GM21529 (cell line): ENCODE measurements at regions not wholly inside any gene's neighbourhood (a gene's known extent, or its start where the extent isn't known, plus 50 kb on each side); places are given as distances from the start of the nearest gene placed in this dataset.

Experiments
- ATAC-seq: cut with Tn5 transposase; IDR thresholded peaks from one replicate; pipeline ENCODE4 v1.9.1; 2021; ENCODE audit not compliant: unreplicated experiment

GRCh38 chrX:20438871-20439526, 172.3 kb upstream of the RPS6KA3 start:
- no peak for ATAC-seq

- ATAC-seq = peak; percentile 47
Observed at GRCh38 chrX:20437683-20438082, 171.0 kb upstream of the RPS6KA3 start.

- ATAC-seq = no peak
Observed at GRCh38 chrX:20435913-20436312, 169.2 kb upstream of the RPS6KA3 start.

DNA sequence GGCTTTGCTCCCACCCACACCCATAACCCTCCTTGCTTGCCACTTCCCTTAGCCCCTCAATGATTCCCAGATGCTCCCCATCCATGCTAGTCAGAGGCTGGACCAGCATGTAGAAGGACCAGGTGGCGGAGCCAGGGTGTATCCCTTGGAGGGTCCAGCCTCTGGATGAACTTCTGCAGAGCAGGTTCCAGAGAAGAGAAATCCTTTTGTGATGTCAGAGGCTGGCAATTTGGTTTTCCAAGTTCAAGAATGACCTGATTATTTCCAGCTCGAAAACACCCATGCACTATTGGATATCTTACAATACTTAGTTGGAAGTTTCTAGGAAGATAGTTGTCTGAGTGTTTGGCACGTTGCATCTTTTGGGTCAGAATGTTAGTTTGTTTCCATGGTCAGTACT, 168.3 kb upstream of the RPS6KA3 start:
- no peak for ATAC-seq

DNA sequence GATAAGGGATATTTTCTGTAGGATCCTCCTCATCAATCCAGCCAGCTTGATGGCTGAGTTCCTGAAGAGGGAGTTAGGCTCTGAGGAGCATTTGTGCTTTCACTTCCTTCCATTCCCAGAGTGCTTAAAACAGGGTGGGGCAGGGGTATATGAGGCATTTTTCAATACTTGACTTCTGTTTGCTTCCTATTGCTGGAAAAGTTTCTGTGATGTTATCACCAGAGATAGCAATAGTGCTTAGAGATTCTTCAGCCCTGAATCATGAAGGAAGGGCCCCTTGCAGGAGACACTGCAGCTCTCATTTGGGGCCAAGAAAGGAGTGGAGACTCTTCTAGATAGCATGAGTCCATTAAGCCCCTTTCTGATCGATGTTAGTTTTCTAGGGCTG, 166.7 kb upstream of the RPS6KA3 start:
- no peak for ATAC-seq

DNA sequence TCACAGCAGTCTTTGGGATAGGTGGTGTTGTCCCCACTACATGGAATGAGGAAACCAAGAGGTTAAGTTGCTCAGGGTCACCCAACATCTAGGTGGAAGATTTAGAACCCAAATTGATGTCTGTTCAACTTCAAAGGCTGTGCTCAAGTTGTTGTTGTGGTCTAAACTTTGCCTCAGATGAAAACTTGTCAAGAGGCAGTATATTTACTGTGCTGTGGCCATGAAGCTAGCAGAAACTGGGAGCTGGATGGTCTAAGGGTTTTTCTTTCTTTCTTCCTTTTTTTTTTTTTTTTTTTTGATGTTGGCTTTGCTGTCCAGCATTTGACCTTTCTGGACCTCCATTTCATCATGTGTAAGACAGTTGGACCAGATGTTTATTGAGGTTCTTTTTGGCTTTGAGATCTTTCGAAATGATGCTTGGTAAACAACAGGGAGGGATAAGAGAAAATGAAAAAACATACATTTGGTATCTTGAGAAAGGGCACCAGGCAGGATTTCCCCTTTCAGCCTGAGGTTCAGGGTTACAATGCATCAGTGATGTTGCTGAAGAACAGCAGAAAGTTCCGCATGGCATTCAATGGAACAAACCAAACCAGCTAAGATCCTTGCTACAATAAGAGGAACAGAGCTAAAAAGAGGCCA, 166.2 kb upstream of the RPS6KA3 start:
- ATAC-seq = no peak

DNA sequence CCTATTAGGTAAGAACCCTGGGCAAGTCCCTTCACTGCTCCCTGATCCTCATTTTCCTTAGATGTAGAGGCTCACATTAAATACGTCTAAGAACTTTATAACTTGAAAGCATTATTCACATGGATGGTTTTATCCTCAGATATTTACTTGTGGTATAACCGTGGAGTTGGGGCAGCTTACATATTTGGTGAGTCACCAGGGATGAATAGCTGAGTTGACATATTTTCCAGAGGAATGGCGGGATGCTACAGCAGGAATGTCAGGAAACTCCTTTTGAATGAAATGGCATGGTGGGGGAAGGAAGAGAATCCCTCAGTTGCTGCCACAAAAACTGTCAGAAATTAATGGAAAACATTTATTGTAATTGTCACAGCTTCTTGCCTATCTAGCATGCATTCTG, 165.3 kb upstream of the RPS6KA3 start:
- no peak for ATAC-seq

DNA sequence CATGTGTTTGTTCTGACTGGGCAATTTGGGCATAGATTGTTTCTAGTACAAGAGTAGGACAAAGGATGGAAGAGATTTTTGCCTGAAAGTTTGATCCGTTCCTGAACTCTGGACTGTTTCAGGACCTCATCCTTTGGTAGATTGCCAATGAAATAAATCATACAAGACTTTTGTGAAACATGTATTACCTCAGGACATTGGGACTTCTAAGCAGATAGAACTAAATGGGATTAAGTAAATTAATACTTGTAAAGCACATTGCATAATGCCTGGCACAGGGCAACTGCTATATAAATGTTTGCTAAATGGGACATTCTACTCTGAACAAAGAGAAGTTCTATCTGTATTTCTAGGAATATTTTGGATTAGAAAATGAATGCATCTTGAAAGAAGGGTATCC, 164.8 kb upstream of the RPS6KA3 start:
- ATAC-seq = no peak

DNA sequence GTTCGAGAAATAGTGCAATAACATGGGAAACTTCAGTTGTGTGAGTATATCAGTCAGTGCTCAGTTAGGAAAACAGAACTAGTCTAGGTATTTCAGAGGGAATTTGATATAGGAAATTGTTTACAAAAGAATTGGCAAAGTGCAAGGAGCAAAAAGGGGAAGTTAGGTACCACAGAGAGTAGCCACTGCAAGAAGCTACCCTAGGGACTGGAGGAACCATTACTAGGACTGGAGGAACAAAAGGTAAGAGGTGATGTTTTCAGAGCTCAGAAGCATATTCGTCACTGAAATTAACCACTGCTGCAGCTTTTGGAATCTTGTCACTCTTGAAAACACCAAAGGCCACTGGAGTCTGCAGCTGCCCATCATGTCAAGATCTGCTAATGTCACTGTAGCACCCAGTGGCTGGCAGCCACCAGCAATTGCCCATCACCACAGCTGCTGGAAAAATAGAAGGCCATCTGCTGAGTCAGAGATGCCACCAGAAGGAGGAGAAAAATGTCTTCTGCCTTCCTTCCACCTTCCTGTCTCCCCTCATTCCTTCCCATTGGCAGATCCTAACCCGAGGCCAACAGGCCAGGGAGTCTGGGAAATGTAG, 160.6 kb upstream of the RPS6KA3 start:
- ATAC-seq = no peak

DNA sequence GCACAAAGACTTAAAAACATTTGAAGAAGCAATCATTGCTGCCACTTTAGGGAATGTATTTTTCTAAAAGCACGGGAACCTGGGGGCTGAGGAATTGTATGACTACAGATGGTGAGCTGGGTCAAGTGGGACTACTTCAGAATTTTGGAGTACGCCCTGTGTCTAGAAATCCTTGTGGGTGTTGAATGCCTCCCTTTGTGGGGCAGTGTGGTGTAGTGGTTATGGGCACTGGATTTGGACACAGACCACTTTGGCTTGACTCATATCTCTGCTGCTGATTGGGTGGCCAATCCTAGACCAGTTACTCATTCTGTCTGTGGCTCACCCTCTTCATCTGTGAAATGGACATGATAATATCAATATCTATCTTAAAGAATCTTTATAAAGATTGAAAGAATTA, 155.0 kb upstream of the RPS6KA3 start:
- ATAC-seq = no peak

DNA sequence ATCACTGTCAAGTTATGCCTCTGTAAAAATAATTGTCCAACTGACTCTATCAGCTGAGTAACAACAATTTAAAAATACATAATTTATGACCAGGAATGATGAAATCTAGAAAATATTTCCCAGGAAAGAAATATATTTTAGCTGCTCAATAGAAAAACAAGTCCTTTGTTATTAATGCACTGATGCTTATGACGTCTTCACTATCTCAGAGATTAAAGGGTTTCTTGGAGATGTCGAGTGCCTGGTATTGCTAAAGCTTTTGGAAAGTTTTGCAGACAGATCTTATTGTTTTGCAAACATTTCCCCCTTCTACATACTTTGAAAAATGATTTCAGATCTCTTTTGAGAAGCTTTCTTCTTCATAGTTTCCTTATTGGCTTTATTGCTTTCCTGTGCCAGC, 154.6 kb upstream of the RPS6KA3 start:
- no peak for ATAC-seq

DNA sequence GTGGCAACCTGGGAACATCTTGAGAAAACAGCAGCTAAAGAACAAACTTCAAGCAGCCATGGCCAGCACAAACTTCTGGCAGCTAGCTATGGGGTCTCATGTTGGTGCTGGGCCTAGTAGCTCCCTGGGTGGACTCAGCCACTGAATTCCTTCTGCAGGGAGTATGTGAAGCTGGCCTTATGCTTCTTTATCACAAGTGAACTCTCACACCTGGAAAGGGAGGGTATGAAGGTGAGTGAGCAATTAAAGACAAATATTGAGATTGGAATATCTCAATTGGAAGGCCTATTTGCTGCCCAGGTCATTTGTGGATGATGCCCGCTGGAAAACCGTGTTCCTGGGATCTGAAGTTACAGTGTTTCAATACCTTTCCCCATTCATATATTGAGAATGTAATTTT, 153.3 kb upstream of the RPS6KA3 start:
- ATAC-seq = no peak

GRCh38 chrX:20418379-20419150, 151.9 kb upstream of the RPS6KA3 start:
- ATAC-seq = no peak

DNA sequence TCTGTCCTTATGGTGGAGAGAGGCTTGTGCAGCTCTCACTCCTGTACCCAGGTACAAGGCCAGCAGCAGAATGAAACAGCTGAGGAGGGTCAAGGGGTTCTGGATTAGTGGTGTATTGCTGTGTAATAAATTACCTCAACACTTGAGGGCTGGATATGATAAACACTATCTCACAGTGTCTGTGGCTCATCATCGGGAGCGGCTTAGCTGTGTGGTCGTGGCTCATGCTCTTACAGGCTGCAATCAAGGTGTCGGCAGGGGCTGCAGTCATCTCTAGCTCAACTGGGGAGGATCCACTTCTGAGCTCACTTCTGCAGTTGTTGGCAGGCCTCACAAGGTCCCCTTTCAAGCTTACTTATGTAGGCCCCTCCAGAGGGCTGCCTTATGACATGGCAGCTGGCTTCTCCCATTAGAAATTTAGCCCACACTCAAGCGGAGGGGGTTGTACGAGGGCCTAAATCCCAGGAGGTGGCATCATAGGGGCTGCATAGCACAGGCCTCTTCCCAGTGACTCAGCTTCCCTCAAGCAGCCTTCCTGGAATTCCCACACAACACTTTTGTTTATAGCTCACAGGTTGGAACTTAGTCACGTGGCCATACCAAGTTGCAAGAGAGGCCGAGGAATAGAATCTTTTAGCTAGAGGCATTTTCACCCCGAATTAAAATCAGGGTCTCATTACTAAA, 148.2 kb upstream of the RPS6KA3 start:
- no peak for ATAC-seq

- no peak for ATAC-seq
Observed at GRCh38 chrX:20414066-20414465, 147.4 kb upstream of the RPS6KA3 start.

DNA sequence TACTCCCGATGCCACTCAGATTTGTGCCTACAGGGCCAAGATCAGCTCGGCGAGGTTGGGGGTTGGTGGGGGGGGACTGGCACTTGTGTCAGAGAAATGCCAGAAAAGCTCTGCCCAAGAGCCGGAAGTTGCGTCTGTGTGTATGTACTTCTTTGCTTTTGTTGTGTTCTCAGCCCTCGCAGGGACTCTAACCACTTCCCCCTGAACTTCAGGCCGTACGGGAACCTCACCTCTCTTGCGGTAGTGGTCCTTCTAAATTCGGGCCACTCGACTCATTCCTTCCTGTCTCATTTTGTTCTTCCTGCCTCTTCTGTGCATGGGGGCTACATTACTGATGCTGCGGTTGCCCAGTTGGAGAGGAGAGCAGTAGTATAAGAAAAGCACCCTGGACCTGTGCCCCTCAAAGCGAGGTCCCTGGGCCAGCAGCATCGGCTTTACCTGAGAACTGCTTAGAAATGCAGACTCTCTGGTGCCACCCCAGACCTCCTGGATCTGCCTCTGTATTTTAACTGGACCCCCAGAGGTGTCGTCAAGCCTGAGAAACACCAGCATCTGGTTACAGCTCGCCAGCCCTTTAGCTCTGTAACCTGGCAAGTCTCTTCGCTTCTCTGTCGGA, 146.3 kb upstream of the RPS6KA3 start:
- peak; percentile 73 for ATAC-seq

- no peak for ATAC-seq
Observed at GRCh38 chrX:20410540-20410939, 143.8 kb upstream of the RPS6KA3 start.

GRCh38 chrX:20409991-20410390, 143.3 kb upstream of the RPS6KA3 start:
- no peak for ATAC-seq

GRCh38 chrX:20402956-20403355, 136.2 kb upstream of the RPS6KA3 start:
- ATAC-seq = no peak

- no peak for ATAC-seq
Observed at GRCh38 chrX:20399728-20400414, 133.2 kb upstream of the RPS6KA3 start.
